ENCODE measurements at regions not wholly inside any gene's neighbourhood (a gene's known extent, or its start where the extent isn't known, plus 50 kb on each side); places are given as distances from the start of the nearest gene placed in this dataset.
"Not testable (repeated sequence)": the region's sequence is repeated elsewhere in the genome, so short reads cannot be mapped to it uniquely, and the experiment has no call there.

- H3K27me3 ChIP-seq: no peaks in the 10 kb centered on the region
- TF ChIP-seq CTCF (IDR thresholded peaks at IDR 0.05): no peak
- TF ChIP-seq EP300 (IDR thresholded peaks at IDR 0.05): no peak
- TF ChIP-seq POLR2A (IDR thresholded peaks at IDR 0.05): no peak
- H3K4me1 ChIP-seq (ENCODE audit: insufficient read depth): no peaks in the 10 kb centered on the region
Observed at GRCh38 chr20:53728359-53728758, 134.7 kb upstream of the ZNF217 start.

GRCh38 chr20:53727239-53727638, 133.6 kb upstream of the ZNF217 start:
- H3K9me3 ChIP-seq; H3K36me3 ChIP-seq; H3K27ac ChIP-seq; intact Hi-C loops (cut with DNase I); DNase-seq; H3K27me3 ChIP-seq; H3K4me3 ChIP-seq; H3K4me1 ChIP-seq (ENCODE audit: insufficient read depth): not testable (repeated sequence)
- 85 to 92% (median 86%) methylated on average over 4 of the region's 4 CpGs for WGBS, 3 donors

More at GRCh38 chr20:53728359-53728758, 134.7 kb upstream of the ZNF217 start:
- intact Hi-C loops (cut with DNase I): no loop called here
- H3K36me3 ChIP-seq: no peaks in the 10 kb centered on the region
- H3K27ac ChIP-seq: no peak overlapping the region
- WGBS, 3 donors: 87 to 94% (median 92%) methylated on average over 1 of the region's 1 CpG
- H3K4me3 ChIP-seq: no peak overlapping the region
- no peaks in the 10 kb centered on the region for H3K9me3 ChIP-seq
- DNase-seq: no peak

- DNase-seq: no peak
- H3K9me3 ChIP-seq: no peaks in the 10 kb centered on the region
- H3K36me3 ChIP-seq: no peaks in the 10 kb centered on the region
- H3K4me3 ChIP-seq: no peak overlapping the region
- no peaks in the 10 kb centered on the region for H3K27me3 ChIP-seq
- WGBS, 3 donors: 95 to 97% (median 96%) methylated on average over 11 of the region's 11 CpGs
- no peak overlapping the region for H3K27ac ChIP-seq
- no peaks in the 10 kb centered on the region for H3K4me1 ChIP-seq (ENCODE audit: insufficient read depth)
- intact Hi-C loops (cut with DNase I): no loop called here
- TF ChIP-seq CTCF (IDR thresholded peaks at IDR 0.05) (no peak), POLR2A (IDR thresholded peaks at IDR 0.05) (no peak), EP300 (IDR thresholded peaks at IDR 0.05) (no peak)
Observed at GRCh38 chr20:53725575-53725970, 131.9 kb upstream of the ZNF217 start.

GRCh38 chr20:53723621-53724020, 130.0 kb upstream of the ZNF217 start:
- 89 to 95% (median 90%) methylated on average over 7 of the region's 7 CpGs for WGBS, 3 donors
- Histone ChIP-seq H3K27me3 (no peaks in the 10 kb centered on the region), H3K36me3 (no peaks in the 10 kb centered on the region), H3K27ac (no peak overlapping the region), H3K9me3 (no peaks in the 10 kb centered on the region), H3K4me1 (ENCODE audit: insufficient read depth) (no peaks in the 10 kb centered on the region), H3K4me3 (no peak overlapping the region)
- intact Hi-C loops (cut with DNase I): no loop called here
- no peak for TF ChIP-seq CTCF (IDR thresholded peaks at IDR 0.05)
- no peak for TF ChIP-seq EP300 (IDR thresholded peaks at IDR 0.05)
- no peak for TF ChIP-seq POLR2A (IDR thresholded peaks at IDR 0.05)
- no peak for DNase-seq

- Histone ChIP-seq H3K4me3 (no peak overlapping the region), H3K27ac (no peak overlapping the region), H3K9me3 (no peaks in the 10 kb centered on the region), H3K36me3 (no peaks in the 10 kb centered on the region), H3K4me1 (ENCODE audit: insufficient read depth) (no peaks in the 10 kb centered on the region), H3K27me3 (no peaks in the 10 kb centered on the region)
- WGBS, 3 donors: 86 to 92% (median 90%) methylated on average over 3 of the region's 3 CpGs
- intact Hi-C loops (cut with DNase I): no loop called here
- DNase-seq: no peak
- no peak for TF ChIP-seq CTCF (IDR thresholded peaks at IDR 0.05)
- no peak for TF ChIP-seq EP300 (IDR thresholded peaks at IDR 0.05)
- TF ChIP-seq POLR2A (IDR thresholded peaks at IDR 0.05): no peak
Observed at GRCh38 chr20:53723045-53723444, 129.4 kb upstream of the ZNF217 start.
